WTC11 (cell line): ENCODE measurements at regions not wholly inside any gene's neighbourhood (a gene's known extent, or its start where the extent isn't known, plus 50 kb on each side); places are given as distances from the start of the nearest gene placed in this dataset.

Experiments used
- ATAC-seq: fragments of 200-7000 bp; cut with Tn5 transposase; 2 replicates; pipeline ENCODE4 v1.10.0; 2021; ENCODE audit warnings: mild to moderate bottlenecking, moderate library complexity
- CTCF ChIA-PET: fragments of 300-600 bp; sonication (Branson Sonifier 250); formaldehyde crosslinking; loops from one replicate; lab custom pipeline; 2021; ENCODE audit warnings: antibody characterized with exemption; lab: Charles Lee
- POLR2A ChIA-PET: fragments of 350-600 bp; sonication (Branson Sonifier 250); formaldehyde crosslinking; loops from one replicate; lab custom pipeline; 2021; ENCODE audit warnings: antibody characterized with exemption; lab: Charles Lee
- DNase-seq: peaks from one replicate; pipeline ENCODE4 v3.0.0; 2021; ENCODE audit warnings: low spot score
- H3K27ac Mint-ChIP-seq: 2 replicates; pipeline ENCODE4 v1.8.0; 2021; ENCODE audit warnings: mixed read lengths
- H3K27me3 Mint-ChIP-seq: 2 replicates; pipeline ENCODE4 v1.8.0; 2021; ENCODE audit warnings: low read depth, mild to moderate bottlenecking, moderate library complexity, mixed read lengths
- H3K36me3 Mint-ChIP-seq: 2 replicates; pipeline ENCODE4 v1.8.0; 2021; ENCODE audit warnings: mixed read lengths
- H3K4me1 Mint-ChIP-seq: 2 replicates; pipeline ENCODE4 v1.8.0; 2022; ENCODE audit warnings: mixed read lengths
- H3K4me3 Mint-ChIP-seq: 2 replicates; pipeline ENCODE4 v1.8.0; 2021; ENCODE audit warnings: mild to moderate bottlenecking, moderate library complexity, mixed read lengths
- H3K9me3 Mint-ChIP-seq: 2 replicates; pipeline ENCODE4 v1.8.0; 2021; ENCODE audit warnings: mixed read lengths
- ATF1 ChIP-seq: sonication (generic); formaldehyde crosslinking; IDR thresholded peaks from 2 replicates; pipeline ENCODE4 v1.8.1; 2023; ENCODE audit warnings: mild to moderate bottlenecking, moderate library complexity, missing genetic modification reagents
- ATF3 ChIP-seq: sonication (generic); formaldehyde crosslinking; conservative IDR thresholded peaks from 2 replicates; pipeline ENCODE4 v1.8.1; 2022; ENCODE audit warnings: mild to moderate bottlenecking, missing genetic modification reagents
- ATF6 ChIP-seq: sonication (generic); formaldehyde crosslinking; IDR thresholded peaks from 2 replicates; pipeline ENCODE4 v1.8.1; 2023; ENCODE audit warnings: mild to moderate bottlenecking, missing genetic modification reagents
- CBFB ChIP-seq: sonication (generic); formaldehyde crosslinking; IDR thresholded peaks from 2 replicates; pipeline ENCODE4 v1.8.1; 2022; ENCODE audit warnings: mild to moderate bottlenecking, low read depth, missing genetic modification reagents
- CREM ChIP-seq: sonication (generic); formaldehyde crosslinking; IDR thresholded peaks from 2 replicates; pipeline ENCODE4 v1.8.1; 2022; ENCODE audit warnings: mild to moderate bottlenecking, missing genetic modification reagents, moderate library complexity
- CTCF ChIP-seq: fragments of 200-600 bp; IDR thresholded peaks from 2 replicates; pipeline ENCODE4 v1.8.0; 2022; ENCODE audit warnings: antibody characterized with exemption
- E2F1 ChIP-seq: sonication (generic); formaldehyde crosslinking; IDR thresholded peaks from 2 replicates; pipeline ENCODE4 v1.8.0; 2022; ENCODE audit warnings: mild to moderate bottlenecking, missing genetic modification reagents
- ERG ChIP-seq: fragments of 250-450 bp; sonication (Bioruptor Pico); IDR thresholded peaks from 2 replicates; pipeline ENCODE4 v1.8.0; 2021; ENCODE audit warnings: mild to moderate bottlenecking
- ESRRA ChIP-seq: sonication (generic); formaldehyde crosslinking; IDR thresholded peaks from 2 replicates; pipeline ENCODE4 v1.8.1; 2022; ENCODE audit warnings: mild to moderate bottlenecking, missing genetic modification reagents, borderline replicate concordance
- FOXJ3 ChIP-seq: sonication (generic); formaldehyde crosslinking; IDR thresholded peaks from 2 replicates; pipeline ENCODE4 v1.9.0; 2021; ENCODE audit warnings: missing genetic modification reagents, mild to moderate bottlenecking, borderline replicate concordance
- FOXK1 ChIP-seq: sonication (generic); formaldehyde crosslinking; IDR thresholded peaks from 2 replicates; pipeline ENCODE4 v1.8.0; 2022; ENCODE audit warnings: mild to moderate bottlenecking, moderate library complexity, missing genetic modification reagents
- GABPB1 ChIP-seq: sonication (generic); formaldehyde crosslinking; IDR thresholded peaks from 2 replicates; pipeline ENCODE4 v1.8.1; 2023; ENCODE audit warnings: mild to moderate bottlenecking, missing genetic modification reagents
- GRHL2 ChIP-seq: fragments of 250-450 bp; sonication (Bioruptor Pico); IDR thresholded peaks from 2 replicates; pipeline ENCODE4 v1.8.0; 2022; ENCODE audit warnings: mild to moderate bottlenecking, moderate library complexity; ENCODE audit not compliant: insufficient replicate concordance, severe bottlenecking
- GTF2I ChIP-seq: fragments of 250-450 bp; sonication (Bioruptor Pico); conservative IDR thresholded peaks from 2 replicates; pipeline ENCODE4 v1.4.0; 2021; ENCODE audit warnings: mild to moderate bottlenecking
- HMGXB4 ChIP-seq: sonication (generic); formaldehyde crosslinking; IDR thresholded peaks from 2 replicates; pipeline ENCODE4 v1.8.1; 2023; ENCODE audit warnings: mild to moderate bottlenecking, moderate library complexity, missing genetic modification reagents
- IRF2 ChIP-seq: sonication (generic); formaldehyde crosslinking; IDR thresholded peaks from 2 replicates; pipeline ENCODE4 v1.8.0; 2022; ENCODE audit warnings: low read depth, missing genetic modification reagents, borderline replicate concordance
- NR2C2 ChIP-seq: sonication (generic); formaldehyde crosslinking; IDR thresholded peaks from 2 replicates; pipeline ENCODE4 v1.8.0; 2022; ENCODE audit warnings: mild to moderate bottlenecking, missing genetic modification reagents
- RELA ChIP-seq: sonication (generic); formaldehyde crosslinking; IDR thresholded peaks from 2 replicates; pipeline ENCODE4 v1.8.1; 2022; ENCODE audit warnings: missing genetic modification reagents, mild to moderate bottlenecking, borderline replicate concordance
- SMAD4 ChIP-seq: sonication (generic); formaldehyde crosslinking; IDR thresholded peaks from 2 replicates; pipeline ENCODE4 v1.8.0; 2022; ENCODE audit warnings: mild to moderate bottlenecking, missing genetic modification reagents
- USF2 ChIP-seq: sonication (generic); formaldehyde crosslinking; IDR thresholded peaks from 2 replicates; pipeline ENCODE4 v1.8.1; 2023; ENCODE audit warnings: mild to moderate bottlenecking, missing genetic modification reagents, moderate library complexity
- ZNF121 ChIP-seq: sonication (generic); formaldehyde crosslinking; IDR thresholded peaks from 2 replicates; pipeline ENCODE4 v1.8.0; 2023; ENCODE audit warnings: missing genetic modification reagents
- ZNF263 ChIP-seq: sonication (generic); formaldehyde crosslinking; IDR thresholded peaks from 2 replicates; pipeline ENCODE4 v1.8.1; 2022; ENCODE audit warnings: low read depth, mild to moderate bottlenecking, moderate library complexity, missing genetic modification reagents
- ZNF396 ChIP-seq: fragments of 250-450 bp; sonication (Bioruptor Pico); IDR thresholded peaks from 2 replicates; pipeline ENCODE4 v1.8.0; 2021; ENCODE audit warnings: mild to moderate bottlenecking, moderate library complexity, borderline replicate concordance
- ZNF416 ChIP-seq: fragments of 250-450 bp; sonication (Bioruptor Pico); IDR thresholded peaks from 2 replicates; pipeline ENCODE4 v1.9.0; 2021; ENCODE audit warnings: mild to moderate bottlenecking, inconsistent platforms

GRCh38 chr2:181805228-181806038 is 86.1 kb upstream of the ITPRID2 start:
- peaks cover 3% of the 10 kb centered on the region for H3K27me3 Mint-ChIP-seq
- no peak for DNase-seq

GRCh38 chr2:181806039-181806392 is 85.5 kb upstream of the ITPRID2 start:
- Mint-ChIP-seq H3K4me3 (no peak overlapping the region), H3K27me3 (peaks cover 3% of the 10 kb centered on the region), H3K9me3 (peaks cover 24% of the 10 kb centered on the region), H3K36me3 (peaks cover 22% of the 10 kb centered on the region), H3K4me1 (peaks cover 21% of the 10 kb centered on the region), H3K27ac (no peak overlapping the region)
- ATAC-seq (no peak), DNase-seq (no peak)
- POLR2A ChIA-PET = no interaction called here
- CTCF ChIA-PET = no interaction called here
- TF ChIP-seq CTCF (no peak), ATF1 (CRISPR knock-in tag) (no peak), ERG (CRISPR knock-in tag) (no peak), ZNF416 (no peak), IRF2 (no peak), GRHL2 (CRISPR knock-in tag) (no peak), CBFB (no peak), GABPB1 (no peak), ZNF263 (no peak), SMAD4 (CRISPR knock-in tag) (no peak)

More at GRCh38 chr2:181805228-181806038, 86.1 kb upstream of the ITPRID2 start:
- CTCF ChIA-PET = no interaction called here
- H3K27ac Mint-ChIP-seq = no peak overlapping the region
- H3K4me3 Mint-ChIP-seq = no peak overlapping the region
- no peak for ATAC-seq
- H3K4me1 Mint-ChIP-seq = peaks cover 17% of the 10 kb centered on the region
- no peak for TF ChIP-seq GABPB1
- TF ChIP-seq ATF6 (CRISPR knock-in tag) = no peak
- no peak for TF ChIP-seq FOXJ3 (CRISPR knock-in tag)
- TF ChIP-seq USF2 (CRISPR knock-in tag) = no peak
- TF ChIP-seq ZNF396 (CRISPR knock-in tag) = no peak
- no peak for TF ChIP-seq HMGXB4 (CRISPR knock-in tag)
- no peak for TF ChIP-seq NR2C2 (CRISPR knock-in tag)
- no peak for TF ChIP-seq CREM (CRISPR knock-in tag)
- TF ChIP-seq ZNF121 = no peak
- TF ChIP-seq ATF3 = no peak
- no peak for TF ChIP-seq E2F1
- TF ChIP-seq ESRRA (CRISPR knock-in tag) = no peak
- no peak for TF ChIP-seq RELA (CRISPR knock-in tag)
- TF ChIP-seq FOXK1 (CRISPR knock-in tag) = no peak
- TF ChIP-seq GTF2I (CRISPR knock-in tag) = no peak
- POLR2A ChIA-PET = no interaction called here
- peaks cover 22% of the 10 kb centered on the region for H3K36me3 Mint-ChIP-seq
- H3K9me3 Mint-ChIP-seq = peaks cover 24% of the 10 kb centered on the region
